WERI-Rb-1 (cell line): ENCODE measurements at regions not wholly inside any gene's neighbourhood (a gene's known extent, or its start where the extent isn't known, plus 50 kb on each side); places are given as distances from the start of the nearest gene placed in this dataset.

ENCODE experiments used
- DNase-seq: peaks from one replicate; pipeline ENCODE4 v3.0.0-alpha.2; 2020
- H3K27ac ChIP-seq: fragments of 250-450 bp; sonication (Bioruptor Pico); 2 replicates; pipeline ENCODE4 v1.5.1; 2020; ENCODE audit warnings: mild to moderate bottlenecking, moderate library complexity
- H3K27me3 ChIP-seq: fragments of 250-450 bp; sonication (Bioruptor Pico); 2 replicates; pipeline ENCODE4 v1.5.1; 2021; ENCODE audit warnings: mild to moderate bottlenecking, low read depth, moderate library complexity; ENCODE audit not compliant: insufficient read depth, severe bottlenecking
- H3K36me3 ChIP-seq: fragments of 250-450 bp; sonication (Bioruptor Pico); 2 replicates; pipeline ENCODE4 v1.5.1; 2020; ENCODE audit warnings: mild to moderate bottlenecking, moderate library complexity
- H3K4me3 ChIP-seq: 2 replicates; pipeline ENCODE4 v1.5.1; 2011; ENCODE audit warnings: low read depth, mild to moderate bottlenecking, control low read depth, low read length
- H3K9me3 ChIP-seq: fragments of 250-450 bp; sonication (Bioruptor Pico); 2 replicates; pipeline ENCODE4 v1.5.1; 2021; ENCODE audit warnings: mild to moderate bottlenecking, moderate library complexity; ENCODE audit not compliant: severe bottlenecking
- TF ChIP-seq, protein P1 (sequence below): IDR thresholded peaks from 2 replicates; pipeline ENCODE4 v1.5.1; 2011; ENCODE audit warnings: low read depth, mild to moderate bottlenecking, control low read depth, inconsistent platforms, low read length

- TF ChIP-seq, protein P1, sequence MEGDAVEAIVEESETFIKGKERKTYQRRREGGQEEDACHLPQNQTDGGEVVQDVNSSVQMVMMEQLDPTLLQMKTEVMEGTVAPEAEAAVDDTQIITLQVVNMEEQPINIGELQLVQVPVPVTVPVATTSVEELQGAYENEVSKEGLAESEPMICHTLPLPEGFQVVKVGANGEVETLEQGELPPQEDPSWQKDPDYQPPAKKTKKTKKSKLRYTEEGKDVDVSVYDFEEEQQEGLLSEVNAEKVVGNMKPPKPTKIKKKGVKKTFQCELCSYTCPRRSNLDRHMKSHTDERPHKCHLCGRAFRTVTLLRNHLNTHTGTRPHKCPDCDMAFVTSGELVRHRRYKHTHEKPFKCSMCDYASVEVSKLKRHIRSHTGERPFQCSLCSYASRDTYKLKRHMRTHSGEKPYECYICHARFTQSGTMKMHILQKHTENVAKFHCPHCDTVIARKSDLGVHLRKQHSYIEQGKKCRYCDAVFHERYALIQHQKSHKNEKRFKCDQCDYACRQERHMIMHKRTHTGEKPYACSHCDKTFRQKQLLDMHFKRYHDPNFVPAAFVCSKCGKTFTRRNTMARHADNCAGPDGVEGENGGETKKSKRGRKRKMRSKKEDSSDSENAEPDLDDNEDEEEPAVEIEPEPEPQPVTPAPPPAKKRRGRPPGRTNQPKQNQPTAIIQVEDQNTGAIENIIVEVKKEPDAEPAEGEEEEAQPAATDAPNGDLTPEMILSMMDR, result no peak
- Histone ChIP-seq H3K36me3 (no peaks in the 10 kb centered on the region), H3K9me3 (peaks cover 2% of the 10 kb centered on the region), H3K27me3 (no peaks in the 10 kb centered on the region), H3K27ac (no peak overlapping the region), H3K4me3 (no peak overlapping the region)
- no peak for DNase-seq
Measured at GRCh38 chr20:24129641-24130040, 141.1 kb upstream of the GGTLC1 start.

DNA sequence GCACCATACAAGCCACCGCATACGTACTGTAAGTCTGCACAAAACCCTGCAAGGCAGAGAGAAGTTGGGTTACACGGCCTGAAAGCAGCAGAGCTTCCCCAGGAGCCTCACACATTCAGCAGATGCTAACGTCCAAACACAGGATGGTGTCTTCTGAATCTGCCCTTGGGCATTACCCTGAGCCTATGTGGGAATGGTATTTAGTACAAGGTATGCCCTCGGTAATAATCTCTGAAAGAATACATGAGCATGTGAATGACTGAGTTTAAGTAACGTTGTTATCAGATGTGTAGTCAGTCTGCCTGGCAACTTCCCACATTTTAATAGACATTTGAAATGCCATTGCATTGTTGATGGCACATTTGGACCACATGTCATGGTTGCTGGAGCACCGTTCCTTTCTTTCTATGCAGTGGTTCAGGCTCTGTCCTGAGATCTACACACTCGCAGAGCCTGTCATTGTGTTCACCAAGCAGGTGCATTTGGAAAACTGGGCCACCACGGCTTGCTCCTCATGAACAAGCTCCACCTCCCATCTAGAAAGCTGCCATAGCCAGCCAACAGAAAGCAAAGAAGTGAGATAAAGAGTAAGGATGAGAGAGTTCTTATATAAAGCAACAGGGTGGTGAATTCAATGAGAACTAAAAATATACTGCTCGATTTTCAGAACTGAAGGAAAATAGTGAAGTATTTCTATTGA lies 136.5 kb upstream of the GGTLC1 start:
- no peak overlapping the region for H3K27ac ChIP-seq
- DNase-seq, result no peak
- H3K4me3 ChIP-seq, result no peak overlapping the region
- H3K27me3 ChIP-seq, result no peaks in the 10 kb centered on the region
- peaks cover 2% of the 10 kb centered on the region for H3K9me3 ChIP-seq
- H3K36me3 ChIP-seq, result no peaks in the 10 kb centered on the region
- TF ChIP-seq, protein P1, result no peak

DNA sequence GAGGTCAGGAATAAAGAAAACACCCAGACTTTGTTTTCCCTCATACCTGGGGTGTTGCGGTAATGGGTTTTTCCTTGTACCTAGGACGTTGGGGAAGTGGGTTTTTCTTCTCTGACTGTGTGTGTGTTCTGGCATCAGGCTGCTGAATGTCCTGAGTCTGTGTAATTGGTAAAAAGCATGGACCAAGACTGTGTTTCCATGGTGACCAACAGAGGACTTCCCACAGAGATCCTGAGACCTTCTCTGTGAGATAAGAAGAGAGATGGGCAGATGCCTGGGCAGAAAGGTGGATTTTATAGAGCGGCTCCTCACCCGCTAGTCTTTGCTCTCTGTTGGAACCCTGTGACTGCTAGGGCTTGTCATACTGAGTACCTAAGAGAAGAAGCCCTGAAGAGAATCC lies 135.4 kb upstream of the GGTLC1 start:
- Histone ChIP-seq H3K27me3 (no peaks in the 10 kb centered on the region), H3K4me3 (no peak overlapping the region), H3K9me3 (peaks cover 2% of the 10 kb centered on the region), H3K36me3 (no peaks in the 10 kb centered on the region), H3K27ac (no peak overlapping the region)
- DNase-seq, result no peak
- TF ChIP-seq, protein P1, result no peak

- TF ChIP-seq, protein P1, result no peak
- Histone ChIP-seq H3K27me3 (no peaks in the 10 kb centered on the region), H3K4me3 (no peak overlapping the region), H3K36me3 (no peaks in the 10 kb centered on the region), H3K27ac (no peak overlapping the region), H3K9me3 (no peaks in the 10 kb centered on the region)
- DNase-seq, result no peak
Measured at GRCh38 chr20:24118441-24119175, 130.0 kb upstream of the GGTLC1 start.

GRCh38 chr20:24118034-24118433 lies 129.5 kb upstream of the GGTLC1 start:
- H3K27me3 ChIP-seq, result no peaks in the 10 kb centered on the region
- H3K4me3 ChIP-seq, result no peak overlapping the region
- no peaks in the 10 kb centered on the region for H3K36me3 ChIP-seq
- TF ChIP-seq, protein P1, result no peak
- DNase-seq, result no peak
- H3K27ac ChIP-seq, result no peak overlapping the region
- H3K9me3 ChIP-seq, result no peaks in the 10 kb centered on the region
